GM19351 (cell line): ENCODE measurements at regions not wholly inside any gene's neighbourhood (a gene's known extent, or its start where the extent isn't known, plus 50 kb on each side); places are given as distances from the start of the nearest gene placed in this dataset.

ENCODE experiments used
- ATAC-seq: cut with Tn5 transposase; IDR thresholded peaks from one replicate; pipeline ENCODE4 v1.9.1; 2021; ENCODE audit warnings: mild to moderate bottlenecking, moderate library complexity; ENCODE audit not compliant: unreplicated experiment

DNA sequence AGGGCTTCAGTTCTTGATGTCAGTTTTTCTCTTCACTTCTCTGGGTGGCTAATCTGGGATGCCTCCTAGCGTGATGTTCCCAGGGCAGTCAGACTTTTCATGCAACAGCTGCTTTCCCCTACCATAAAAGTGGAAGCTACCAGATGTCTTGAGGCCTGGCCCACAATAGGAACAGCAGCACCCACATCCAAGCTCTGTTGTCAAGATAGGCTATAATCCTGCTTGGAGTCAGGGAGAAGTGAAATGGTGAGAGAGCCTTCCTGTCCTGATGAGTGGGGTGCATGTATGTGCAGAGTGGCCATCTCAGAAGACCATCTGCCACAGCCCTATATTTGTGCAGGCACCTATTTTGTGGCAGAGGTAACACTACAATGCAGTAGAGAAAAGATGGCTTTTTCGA is 108.0 kb downstream of the HTR5A start:
- no peak for ATAC-seq

GRCh38 chr7:155181768-155182167 is 111.6 kb downstream of the HTR5A start:
- no peak for ATAC-seq

DNA sequence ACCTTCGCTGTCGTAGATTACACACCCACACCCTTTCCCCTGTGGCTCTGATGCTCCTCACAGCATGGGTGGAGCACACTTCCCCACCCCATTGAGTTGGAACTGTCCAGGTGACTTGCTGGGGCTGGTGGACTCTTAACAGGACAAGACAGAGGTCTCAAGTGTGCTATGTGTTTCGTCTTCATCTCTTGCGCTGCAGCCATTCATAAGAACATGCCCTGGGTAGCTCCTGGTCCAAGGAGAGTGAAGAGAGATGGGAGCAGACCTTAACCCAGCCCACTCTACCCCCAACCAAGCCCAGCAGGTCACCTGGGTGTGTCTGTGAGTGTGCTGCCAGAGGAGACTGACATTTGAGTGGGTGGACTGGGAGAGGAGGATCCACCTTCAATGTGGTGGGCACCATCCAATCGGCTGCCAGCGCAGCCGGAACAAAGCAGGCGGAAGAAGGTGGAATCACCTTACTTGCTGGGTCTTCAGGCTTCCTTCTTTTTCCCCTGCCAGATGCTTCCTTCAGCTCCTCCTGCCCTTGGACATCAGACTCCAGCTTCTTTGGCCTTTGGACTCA is 112.4 kb downstream of the HTR5A start:
- no peak for ATAC-seq

- ATAC-seq: no peak
Measured at GRCh38 chr7:155183655-155184054, 113.5 kb downstream of the HTR5A start.

GRCh38 chr7:155184923-155185322 is 112.8 kb upstream of the INSIG1 start:
- ATAC-seq: no peak

- ATAC-seq: no peak
Measured at GRCh38 chr7:155187061-155187785, 110.5 kb upstream of the INSIG1 start.

GRCh38 chr7:155188357-155188756 is 109.3 kb upstream of the INSIG1 start:
- no peak for ATAC-seq

DNA sequence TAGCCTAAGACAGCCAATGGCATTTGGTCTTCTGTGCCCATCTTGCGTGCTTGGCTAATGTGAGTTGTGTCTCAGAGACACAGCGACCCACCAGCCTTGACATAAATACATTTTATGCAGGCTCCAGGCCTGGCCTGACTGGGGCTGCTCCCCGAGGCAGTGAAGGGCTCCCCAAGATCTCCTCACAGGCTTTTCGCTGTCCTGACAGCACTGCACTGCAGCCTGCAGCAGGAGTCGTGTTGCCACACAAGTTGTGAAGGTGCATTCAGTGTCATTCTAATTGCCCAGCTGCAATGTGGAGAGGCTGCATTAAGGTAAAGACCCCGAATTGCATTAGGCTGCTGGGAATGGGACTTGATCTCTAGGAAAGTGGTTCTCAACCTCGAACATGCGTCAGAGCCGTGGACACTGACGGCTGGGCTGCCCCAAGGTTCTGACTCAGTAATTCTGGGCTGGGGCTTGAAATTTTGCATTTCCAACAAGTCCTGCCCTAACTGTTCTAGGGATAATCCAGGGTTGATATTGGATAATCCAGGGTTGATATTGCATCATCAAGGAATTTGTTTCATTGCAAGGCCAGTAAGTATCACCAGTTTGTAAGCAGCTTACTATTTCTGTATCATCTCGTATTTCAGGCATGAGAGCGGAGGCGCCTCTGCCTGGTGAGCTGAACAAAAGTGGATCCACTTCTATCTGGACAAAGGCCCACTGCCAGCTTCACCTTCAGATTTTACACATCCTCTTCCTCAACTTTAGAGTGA is 108.7 kb upstream of the INSIG1 start:
- ATAC-seq: no peak

DNA sequence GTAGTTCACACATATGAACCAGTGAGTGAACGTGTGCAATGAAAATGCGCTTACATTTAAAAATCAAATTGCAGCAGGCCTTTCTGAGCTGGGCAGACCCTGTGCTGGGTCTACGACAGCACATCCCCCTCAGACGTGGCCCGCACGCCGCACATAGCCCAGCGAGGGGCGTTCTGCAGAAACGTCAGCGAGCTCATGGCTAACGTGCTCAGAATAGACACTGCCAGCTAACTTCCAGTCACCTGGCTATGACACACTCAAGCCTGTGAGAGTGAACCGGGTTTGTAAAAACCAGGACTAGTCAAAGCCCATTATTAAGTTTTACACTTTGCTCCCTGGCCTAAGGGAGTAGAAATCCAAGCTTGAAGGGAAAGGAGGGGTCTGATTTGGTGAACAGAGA is 108.1 kb upstream of the INSIG1 start:
- no peak for ATAC-seq

- ATAC-seq: peak; percentile 46
Measured at GRCh38 chr7:155190688-155191087, 107.0 kb upstream of the INSIG1 start.

DNA sequence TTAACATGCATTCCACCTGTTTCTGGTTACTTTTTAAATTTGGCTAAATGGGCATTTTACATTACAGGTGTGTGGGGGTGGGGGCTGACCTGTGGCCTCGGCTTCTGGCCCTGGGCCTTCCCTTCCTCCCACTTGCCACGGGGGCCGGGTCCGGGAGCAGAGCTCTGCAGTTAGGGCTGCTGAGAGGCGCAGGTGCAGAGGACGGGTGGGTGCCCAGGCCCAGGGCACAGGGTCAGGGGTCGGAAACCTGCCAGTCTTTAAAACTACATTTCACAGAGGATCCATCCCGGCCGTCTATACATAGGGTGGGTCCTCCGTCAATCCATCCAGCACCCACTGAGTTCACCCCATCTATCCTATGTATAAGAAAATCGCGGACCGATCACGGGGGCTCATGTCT is 106.5 kb upstream of the INSIG1 start:
- ATAC-seq: no peak

DNA sequence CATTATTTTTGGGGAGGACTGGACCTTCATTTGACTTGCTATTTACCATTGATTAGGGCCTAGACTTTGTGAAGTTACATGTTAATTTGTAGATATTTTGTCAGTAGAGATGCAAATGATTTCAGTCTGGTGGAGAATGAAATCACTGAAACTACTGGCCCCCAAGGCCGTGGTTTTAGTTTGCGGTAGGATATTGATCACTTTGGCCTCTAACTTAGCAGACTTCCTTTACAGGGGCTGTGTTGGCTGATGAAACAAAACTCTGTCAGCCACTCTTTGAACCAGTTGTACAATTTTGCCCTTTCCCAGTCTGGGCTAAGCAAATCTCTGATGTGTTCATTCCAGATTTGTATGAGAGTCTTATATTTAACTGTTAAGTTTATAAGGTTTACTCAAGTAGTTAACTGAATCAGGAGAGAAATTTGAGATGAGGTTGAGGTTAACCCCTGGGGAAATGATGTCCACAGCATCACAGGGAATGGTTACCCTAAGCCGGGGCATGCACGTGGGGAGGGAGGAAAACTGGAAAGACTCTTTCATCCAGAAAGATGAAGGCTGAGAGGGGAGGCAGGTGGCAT is 105.7 kb upstream of the INSIG1 start:
- ATAC-seq: peak; percentile 80

DNA sequence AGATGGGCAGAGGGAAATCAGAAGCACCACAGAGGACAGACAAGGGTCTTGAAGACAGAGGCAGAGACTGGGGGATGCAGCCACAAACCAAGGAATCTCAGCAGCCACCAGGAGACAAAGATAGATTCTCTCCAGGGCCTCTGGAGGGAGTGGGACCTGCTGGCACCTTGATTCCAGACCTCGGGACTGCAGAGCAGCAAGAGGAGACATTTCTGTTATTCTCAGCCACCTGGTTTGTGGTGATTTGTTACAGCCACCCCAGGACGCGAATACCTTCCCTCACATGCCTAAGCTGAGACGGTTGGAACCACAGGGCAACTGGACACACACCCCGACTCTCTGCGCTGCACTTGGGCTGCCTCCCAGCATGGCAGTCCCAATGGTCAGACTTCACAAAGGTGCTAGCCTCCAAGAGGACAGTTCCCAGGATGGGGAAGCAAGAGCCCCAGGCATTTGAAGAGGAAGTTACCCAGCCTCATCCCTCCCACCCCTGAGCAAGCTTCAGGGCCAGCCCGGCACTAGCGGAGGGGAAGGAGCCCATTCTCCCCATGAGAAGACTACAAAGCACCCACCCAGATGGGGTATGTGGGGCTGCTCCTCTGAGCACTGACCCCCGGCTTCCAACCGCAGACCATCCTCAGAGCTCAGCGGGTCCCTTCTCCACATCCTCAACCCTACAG is 104.6 kb upstream of the INSIG1 start:
- ATAC-seq: no peak

DNA sequence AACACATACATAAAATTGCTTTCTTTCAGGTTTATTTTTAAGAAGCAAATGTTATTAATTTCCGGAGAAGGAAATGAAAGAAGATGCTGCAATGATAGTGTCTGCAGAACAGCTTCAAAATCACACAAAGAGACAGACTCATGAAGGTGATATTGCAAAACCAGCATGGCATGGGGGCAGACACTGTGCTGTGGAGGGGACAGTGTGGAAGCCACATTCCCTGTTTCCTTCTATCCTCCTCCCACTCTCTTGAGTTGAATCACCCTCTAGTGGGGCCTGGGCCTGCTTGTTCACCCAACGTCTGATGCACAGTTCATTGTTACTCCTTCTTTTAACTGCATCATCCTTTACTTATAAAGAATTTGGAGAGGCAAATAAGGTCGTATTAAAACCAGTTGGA is 104.0 kb upstream of the INSIG1 start:
- no peak for ATAC-seq

DNA sequence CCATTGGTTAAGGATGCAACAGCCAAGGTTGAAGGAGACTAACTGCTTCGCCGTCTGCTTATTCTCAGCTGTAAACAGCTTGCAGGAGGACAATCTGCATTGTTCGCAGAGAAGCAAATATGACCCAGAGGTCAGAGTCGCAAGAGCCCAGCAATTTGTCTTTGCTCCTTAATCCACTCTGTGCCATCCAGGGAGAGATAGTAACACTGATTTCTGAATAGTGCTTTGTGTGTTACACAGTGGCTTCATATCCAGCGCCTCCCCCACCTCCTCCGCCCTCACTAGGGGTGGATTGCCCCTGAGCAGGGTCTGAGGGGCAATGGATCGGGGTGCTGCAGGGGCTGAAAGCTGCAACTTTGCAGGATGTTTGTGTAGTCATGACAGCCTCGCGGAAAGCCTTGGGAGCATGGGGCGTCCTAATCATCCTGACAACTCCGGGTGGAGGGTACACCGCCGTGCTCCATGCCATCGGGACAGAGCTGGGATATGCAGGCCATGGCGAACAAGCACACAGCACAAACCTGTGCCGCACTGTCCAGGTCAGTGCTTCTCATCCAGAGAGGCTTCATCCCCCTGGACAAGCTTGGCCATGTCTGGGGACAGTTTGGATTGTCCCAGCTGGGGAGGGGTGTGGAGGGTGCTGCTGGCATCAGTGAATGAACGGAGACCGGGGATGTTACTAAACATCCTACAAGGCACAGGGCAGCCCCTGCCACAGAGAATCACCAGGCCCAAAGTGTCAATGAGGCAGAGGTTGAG is 103.1 kb upstream of the INSIG1 start:
- ATAC-seq: no peak

DNA sequence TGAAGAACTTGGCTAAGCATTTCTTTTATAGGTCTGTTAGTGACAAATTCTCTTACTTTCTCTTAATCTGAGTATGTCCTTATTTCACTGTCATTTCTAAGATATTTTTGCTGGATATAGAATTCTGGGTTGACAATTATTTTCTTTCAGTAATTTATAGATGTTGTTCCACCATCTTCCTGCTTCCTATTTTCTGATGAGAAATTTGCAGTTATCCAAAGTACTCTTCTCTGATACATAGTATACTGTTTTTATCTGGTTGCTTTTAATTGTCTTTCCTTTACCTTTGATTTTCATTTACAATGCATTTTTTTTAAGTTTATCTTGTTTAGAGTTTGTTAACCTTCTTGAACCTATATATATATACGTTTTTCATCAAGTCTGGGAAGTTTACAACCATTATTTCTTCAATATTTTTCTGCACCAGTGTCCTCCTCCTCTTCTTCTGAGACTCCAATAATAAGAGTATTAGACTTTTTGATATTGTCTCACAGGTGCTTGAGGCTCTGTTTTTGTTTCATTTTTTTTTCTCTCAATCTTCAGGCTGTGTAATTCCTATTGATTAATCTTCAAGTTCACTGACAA is 101.6 kb upstream of the INSIG1 start:
- ATAC-seq: no peak

GRCh38 chr7:155198196-155198892 is 99.3 kb upstream of the INSIG1 start:
- ATAC-seq: peak; percentile 2

GRCh38 chr7:155198901-155199845 is 98.5 kb upstream of the INSIG1 start:
- ATAC-seq: peak; percentile 73
